Transverse colon (tissue), 4 donors: ENCODE measurements at regions not wholly inside any gene's neighbourhood (a gene's known extent, or its start where the extent isn't known, plus 50 kb on each side); places are given as distances from the start of the nearest gene placed in this dataset.

Experiments used
- CTCF ChIP-seq, 5 experiments: fragments of 200-600 bp in 3 of 5; fragments of 450-650 bp in 2 of 5; sonication (generic) in 3 of 5; IDR thresholded peaks; 1 replicate in 2 of 5; 2 replicates in 3 of 5; pipeline ENCODE4 v1.5.1; 2016 to 2017; ENCODE audit warnings: antibody characterized with exemption in 5 of 5, inconsistent platforms in 3 of 5, mild to moderate bottlenecking in 2 of 5, moderate library complexity in 1 of 5
- EP300 ChIP-seq: sonication (generic); formaldehyde crosslinking; IDR thresholded peaks from one replicate; pipeline ENCODE4 v1.6.1; 2017; ENCODE audit warnings: antibody characterized with exemption, low read depth
- POLR2A ChIP-seq: fragments of 450-650 bp; IDR thresholded peaks from one replicate; pipeline ENCODE4 v1.6.1; 2016; ENCODE audit warnings: antibody characterized with exemption, mild to moderate bottlenecking, moderate library complexity
- POLR2AphosphoS5 ChIP-seq, 3 donors: sonication (generic); formaldehyde crosslinking; IDR thresholded peaks; one replicate each; pipeline ENCODE4 v1.6.1; 2016; ENCODE audit warnings: antibody characterized with exemption in 3 of 3

- TF ChIP-seq POLR2A (no peak), CTCF (IDR thresholded peaks at IDR 0.05) (no peak), POLR2AphosphoS5 (IDR thresholded peaks at IDR 0.05) (no peak), EP300 (no peak)
These were observed 119.7 kb upstream of the ALKAL2 start for GRCh38 chr2:407630-408029.
